HUDEP-2 (cell line): ENCODE measurements at regions not wholly inside any gene's neighbourhood (a gene's known extent, or its start where the extent isn't known, plus 50 kb on each side); places are given as distances from the start of the nearest gene placed in this dataset.

Experiments used
- DNase-seq, 76 experiments: peaks; one replicate each; lab custom pipeline; 2025; ENCODE audit not compliant: unreplicated experiment in 76 of 76; lab: John Stamatoyannopoulos, UW

DNA sequence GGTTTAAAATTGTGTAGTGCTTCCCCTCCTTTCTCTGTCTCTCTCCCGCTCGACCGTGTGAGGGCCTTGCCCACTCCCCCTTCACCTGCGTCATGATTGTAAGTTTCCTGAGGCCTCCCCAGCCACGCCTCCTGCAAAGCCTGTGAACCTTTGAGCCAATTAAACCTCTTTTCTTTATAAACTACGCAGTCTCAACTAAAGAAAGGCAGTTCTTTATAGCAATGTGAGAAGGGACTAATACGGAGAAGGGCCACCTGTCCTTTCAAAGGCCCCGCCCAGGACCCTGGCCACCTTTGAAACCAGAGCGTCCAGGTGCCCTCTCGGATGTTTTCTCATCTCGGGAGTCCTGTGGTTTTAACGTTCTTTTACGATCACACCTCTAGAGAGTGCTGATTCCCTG is 741.5 kb downstream of the BRD1 start:
- DNase-seq = no peak

DNA sequence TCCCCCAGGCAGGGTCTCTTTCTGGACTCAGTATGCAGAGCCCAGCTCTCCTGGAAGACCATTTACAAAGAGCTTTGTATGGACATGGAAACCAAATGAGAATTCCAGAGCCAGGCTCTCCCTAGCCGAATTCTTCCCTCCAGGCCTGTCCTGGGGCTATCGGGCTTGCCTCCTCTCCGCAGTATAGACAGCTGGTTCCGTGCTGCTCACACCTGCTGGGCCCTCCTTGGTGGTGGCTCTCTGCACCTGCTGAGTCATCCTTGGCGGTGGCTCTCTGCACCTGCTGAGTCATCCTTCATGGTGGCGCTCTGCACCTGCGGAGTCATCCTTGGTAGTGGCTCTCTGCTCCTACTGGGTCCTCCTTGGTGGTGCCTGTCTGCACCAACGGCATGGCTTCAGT is 743.5 kb downstream of the BRD1 start:
- DNase-seq = no peak

DNA sequence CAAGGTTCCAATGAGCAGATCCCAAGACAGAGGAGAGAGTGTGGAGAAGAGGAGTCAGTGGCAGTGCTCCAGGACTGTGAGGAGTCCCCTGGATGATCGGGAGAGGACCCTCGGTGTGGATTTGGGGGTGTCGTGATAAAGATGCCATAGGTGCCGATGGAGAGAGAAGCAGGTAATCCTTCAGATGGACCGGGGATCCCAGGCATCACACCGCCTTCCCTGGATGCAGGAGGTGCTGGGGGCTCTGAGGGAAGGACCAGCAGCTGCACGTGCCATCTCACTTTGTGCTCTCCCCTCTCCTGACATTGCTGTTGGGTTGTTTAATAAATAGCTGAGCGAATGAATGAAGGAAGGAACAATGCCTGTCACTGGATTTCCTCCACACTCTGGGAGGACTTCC is 744.1 kb downstream of the BRD1 start:
- no peak for DNase-seq

DNA sequence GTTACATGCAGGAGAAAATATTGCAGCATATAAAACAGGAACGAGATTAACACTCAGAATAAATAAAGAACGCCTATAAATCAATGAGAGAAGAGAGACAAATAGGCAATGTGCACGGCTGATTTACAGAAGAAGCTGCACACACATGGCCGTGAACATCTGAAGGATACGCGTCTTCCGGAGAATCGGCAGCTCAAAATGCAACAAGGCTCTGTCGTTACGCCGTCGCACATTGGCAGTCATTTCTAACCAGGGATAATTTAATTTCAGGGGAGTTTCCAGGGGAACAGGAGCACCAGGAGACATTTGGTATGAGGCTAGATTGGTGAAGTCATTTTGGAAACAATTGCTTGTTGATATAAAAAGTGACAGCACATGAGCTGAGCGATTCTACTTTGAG is 745.2 kb downstream of the BRD1 start:
- no peak for DNase-seq

DNA sequence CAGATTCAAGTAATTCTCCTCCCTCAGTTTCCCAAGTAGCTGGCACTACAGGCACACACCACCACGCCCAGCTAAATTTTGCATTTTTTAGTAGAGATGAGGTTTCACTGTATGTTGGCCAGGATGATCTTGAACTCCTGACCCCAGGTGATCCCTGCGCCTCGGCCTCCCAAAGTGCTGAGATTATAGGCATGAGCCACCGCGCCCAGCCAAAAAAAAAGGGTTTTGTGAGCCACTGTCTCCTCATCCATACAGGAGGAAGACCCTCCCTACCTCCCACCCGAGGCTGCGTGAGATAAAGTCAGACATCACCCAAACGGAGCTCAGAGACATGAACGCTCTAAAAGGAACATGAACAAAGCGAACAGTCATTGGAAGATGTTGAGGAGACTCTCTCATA is 745.7 kb downstream of the BRD1 start:
- DNase-seq = no peak

DNA sequence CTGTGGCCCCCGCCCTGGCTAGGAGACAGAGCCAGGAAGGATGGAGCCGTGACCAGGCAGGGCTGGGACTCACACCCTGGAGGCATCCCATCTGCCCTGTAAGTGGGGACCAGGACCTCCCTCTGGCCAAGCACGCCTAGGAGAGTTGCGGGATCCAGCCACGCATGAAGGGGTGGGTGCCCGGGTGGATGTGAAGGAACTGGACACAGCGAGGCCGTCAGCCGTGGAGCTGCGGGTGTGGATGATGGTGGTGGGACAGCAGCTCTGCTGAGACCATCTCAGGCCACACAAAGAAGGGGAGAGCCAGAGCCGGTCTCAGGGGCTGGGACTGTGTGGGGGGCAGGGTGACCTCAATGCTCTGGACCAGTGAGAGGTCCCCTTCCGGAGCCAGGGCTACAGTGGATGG is 746.4 kb downstream of the BRD1 start:
- no peak for DNase-seq

DNA sequence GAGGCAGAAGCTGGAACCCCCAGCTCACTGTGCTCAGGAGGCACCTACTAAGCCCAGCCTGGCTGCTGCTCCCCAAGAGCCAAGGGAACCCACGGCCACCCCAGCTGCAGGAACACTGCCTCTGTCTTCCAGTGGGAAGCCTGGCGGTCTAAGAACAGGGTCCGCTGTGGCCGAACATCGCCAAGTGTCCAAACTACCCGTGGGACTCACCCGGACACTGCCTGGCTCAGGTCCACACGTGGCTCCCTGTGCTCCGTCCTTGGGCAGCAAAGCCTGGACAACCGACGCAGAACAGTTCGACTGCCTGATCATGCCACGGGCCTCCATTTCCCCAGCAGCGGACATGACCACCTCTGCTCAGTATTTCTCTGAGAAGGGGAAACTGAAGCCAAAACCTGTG is 747.0 kb downstream of the BRD1 start:
- no peak for DNase-seq

DNA sequence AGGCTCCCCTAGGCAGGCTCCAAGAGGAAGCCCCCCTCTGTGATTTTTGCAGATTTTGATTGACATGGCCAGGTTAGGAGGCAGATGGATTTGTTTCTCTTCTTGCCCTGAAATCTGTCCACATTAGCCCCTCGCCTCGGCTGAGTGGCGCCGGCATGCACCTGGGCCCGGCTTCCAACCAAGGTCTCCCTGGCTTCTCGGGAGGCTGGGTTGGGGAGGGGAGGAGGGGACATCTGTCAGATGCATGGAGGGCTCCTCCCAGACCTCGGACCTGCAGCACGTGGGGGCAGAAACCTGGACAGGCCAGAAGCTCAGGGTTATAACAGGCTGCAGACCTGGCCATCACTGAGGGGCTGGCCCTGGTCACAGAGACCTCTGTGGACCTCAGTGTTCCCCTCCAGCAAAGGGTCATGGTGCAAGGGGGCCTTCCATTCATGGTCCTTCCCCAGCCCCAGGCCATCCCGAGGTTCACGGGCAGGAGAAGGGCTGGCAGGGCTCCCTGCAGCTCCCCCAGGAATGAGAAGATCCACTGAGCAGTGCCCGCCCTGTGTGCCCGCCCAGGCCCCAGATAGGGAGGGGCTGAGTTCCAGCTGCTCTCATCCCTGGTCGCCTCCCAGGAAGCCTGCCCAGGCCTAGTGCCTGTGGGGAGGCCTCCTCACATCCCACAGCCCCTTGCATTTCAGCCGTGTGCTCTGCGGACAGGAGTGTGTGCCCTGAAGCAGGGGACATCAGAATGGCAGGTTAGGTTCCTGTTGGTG is 747.8 kb downstream of the BRD1 start:
- DNase-seq = no peak

DNA sequence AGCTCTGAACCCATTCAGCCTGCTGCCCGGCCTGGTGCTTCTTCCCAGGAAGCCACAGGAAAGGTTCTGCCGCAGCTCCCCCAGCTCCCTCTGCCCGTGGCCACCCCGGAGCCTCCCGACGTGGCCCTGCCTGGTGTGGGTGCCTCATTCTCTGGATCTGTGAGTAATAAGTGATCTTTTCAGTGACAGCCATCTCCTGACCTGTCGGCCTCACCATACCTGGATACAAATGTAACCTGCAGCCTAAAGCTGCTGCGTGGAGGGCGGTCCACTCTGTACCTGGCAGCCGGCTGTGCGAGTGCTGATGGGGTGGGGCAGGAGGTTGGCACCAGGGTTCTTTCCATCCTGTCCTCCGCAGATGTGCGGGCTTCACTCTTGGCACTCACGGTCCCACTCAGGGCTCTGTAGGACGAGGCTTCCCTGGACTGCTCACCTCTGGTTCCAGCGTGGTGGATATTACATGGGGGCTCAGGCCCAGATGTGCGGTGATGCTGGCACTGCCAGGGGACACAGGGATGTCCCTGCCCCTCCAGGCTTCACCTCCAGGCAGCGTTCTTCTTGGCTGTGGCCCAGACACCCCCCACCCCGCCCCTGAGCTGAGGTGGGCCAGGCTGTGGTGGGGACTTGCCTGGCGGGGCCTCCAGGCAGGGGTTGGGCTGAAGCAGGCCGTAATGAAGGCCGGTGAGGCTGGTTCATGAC is 748.5 kb downstream of the BRD1 start:
- no peak for DNase-seq

DNA sequence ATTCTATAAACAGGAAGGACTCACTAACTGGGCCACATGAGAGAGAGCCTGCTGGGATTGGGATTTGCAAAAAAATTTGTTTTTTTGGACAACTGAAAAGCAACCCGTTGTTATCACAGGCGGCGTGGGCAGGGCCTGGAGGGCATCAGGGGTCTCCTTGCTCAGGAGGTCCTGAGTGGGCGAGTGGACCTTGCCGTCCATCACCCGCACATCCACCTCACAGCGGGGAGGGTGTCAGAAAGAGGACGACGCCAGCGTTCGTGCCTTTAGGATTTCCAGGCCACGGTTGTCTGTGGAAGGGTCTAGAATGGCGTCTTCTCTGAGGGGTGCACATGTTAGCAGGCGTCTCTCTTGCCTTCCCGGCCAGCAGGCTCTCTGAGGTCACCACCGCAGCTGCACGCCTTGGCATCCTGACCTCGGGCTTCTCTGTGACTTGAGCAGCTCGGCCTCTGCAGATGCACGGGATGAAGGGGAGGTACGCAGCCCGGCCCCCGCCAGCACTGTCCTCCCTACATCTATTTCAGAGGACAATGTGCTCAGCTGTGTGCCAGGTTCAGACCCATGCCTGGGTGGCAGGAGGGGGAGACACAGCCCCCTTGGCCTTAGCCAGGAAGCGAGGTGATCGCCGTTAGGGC is 749.5 kb downstream of the BRD1 start:
- no peak for DNase-seq

DNA sequence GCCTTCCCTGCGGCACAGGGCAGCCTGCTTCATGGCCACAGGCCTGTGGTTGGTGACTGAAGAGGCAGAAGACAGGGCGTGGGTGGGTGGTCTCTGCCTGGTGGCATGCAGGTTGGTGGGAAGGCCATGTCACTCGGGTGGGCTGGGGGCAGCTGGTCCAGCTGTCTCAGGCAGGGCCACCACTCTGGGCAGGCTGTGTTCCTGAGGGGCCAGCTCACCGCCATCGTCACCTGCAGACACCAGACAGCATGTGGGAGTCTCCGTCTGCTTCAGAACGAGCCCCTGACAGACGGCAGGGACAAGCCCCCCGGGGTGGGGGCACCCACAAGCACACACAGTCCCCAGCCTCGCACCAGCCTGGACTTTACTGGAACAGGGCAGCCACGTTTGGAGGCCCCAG is 750.1 kb downstream of the BRD1 start:
- no peak for DNase-seq

DNA sequence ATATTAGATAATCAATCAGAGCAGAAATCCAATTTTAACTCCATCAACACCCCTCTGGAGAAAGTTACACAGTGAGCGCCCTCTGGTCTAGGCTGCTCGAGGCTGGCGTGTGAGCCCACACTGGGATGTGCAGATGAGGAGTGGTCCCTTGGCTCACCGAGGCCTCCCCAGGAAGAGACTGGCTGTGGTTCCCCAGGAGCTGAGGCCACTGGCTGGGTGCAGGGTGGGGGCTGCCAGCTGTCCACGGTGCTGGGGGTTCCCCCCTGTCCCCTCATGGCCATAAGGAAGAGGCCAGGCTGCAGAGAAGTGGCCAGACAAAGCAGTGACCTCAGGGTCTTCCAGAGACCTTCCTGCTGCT is 750.7 kb downstream of the BRD1 start:
- DNase-seq = no peak

DNA sequence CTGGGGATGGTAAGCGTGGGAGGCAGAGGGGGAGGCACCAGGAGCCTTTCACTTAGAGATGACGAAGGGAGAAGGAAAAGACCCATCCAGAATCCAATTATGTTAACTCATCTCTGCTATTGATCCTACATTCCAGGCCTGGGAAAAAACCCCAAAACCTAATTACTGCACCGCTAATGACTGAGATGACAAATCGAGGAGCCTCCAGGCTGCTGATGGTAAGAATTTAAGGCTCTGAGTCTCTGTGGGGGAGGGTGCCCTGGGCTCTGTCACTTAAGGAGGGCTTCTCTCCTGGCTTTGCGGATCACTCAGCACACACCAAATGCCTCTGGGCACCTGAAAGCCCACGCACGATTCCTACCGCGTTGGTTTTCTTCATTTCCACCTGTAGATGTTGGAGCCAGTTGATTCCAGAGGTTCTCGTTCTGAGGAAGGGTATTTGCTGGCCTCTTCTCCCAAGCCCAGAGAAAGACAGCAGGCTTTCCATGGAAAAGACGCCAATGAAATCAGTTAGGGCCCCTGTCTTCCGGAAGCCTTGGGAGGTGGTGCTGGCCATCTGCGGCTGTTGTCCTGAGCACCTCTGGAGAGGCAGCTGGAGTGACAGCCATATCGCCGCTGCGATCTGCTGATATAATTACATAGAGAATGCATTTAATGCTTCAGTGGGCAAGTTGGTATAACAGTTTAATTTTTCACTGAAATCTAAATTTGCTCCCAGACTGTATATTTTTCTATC is 751.2 kb downstream of the BRD1 start:
- DNase-seq = no peak

DNA sequence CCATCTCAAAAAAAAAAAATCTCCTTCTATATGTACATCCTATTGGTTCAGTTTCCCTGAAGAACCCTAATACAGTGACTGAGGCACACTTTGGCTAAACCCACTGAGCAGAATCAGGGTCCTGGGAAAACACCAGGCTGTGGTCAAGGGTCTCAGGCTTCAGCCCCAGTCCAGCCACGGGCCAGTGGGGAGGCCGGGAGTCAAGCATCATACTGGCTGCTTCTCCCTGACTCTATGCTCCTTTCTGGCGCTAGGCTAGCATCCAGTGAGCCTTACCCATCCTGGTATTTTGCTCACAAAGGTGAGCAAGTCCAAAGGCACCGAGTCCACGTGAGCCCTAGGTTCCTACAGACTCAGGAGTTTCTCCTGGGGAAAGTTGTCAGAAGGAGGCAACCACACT is 752.5 kb downstream of the BRD1 start:
- no peak for DNase-seq

DNA sequence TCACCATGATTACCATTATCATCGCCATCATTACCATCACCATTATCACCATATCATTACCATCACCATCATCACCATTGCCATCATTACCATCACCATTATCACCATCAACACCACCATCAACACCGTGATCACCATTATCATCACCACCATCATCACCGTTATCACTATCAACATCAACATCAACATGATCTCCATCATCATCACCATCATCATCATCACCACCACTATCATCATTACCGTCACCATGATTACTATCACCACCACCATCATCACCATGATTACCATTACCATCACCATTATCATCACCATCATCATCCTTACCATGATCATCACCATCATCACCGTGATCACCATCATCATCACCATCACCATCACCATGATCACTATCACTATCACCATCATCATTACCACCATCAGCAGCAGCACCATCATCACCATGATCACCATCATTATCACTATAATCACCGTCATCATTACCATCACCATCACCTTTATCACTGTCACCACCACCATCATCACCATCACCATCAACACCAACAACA is 753.7 kb downstream of the BRD1 start:
- DNase-seq = no peak

DNA sequence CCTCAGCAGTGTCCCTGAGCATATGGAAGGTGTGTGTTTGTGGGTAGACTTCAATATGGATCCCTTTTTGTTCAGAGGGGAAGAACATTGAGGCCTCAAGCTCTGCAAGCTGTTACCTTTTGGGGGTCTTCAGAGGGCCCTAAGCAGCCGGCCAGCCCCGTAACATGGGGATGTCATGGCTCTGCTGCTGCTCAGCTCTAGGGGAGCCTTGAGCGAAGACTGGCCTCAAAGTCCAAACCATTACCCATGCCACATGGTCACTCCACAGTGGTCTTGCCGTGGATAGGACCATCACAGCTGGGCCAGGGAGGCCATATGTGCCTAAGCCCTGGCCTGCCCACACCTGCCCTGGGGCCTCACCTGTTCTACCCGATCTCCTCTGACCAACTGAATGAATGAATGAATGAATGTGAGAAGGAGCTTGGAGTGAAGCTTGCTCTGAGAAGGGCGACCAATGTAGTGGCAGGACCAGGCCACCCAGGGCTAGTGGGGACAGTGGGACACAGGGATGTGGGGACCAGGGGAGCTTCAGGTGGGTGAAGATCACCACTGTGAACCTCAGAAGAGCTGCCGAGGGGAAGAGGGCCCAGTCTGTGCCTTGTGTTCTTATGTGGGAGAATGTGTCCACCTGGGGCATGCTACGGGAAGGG is 754.6 kb downstream of the BRD1 start:
- no peak for DNase-seq

DNA sequence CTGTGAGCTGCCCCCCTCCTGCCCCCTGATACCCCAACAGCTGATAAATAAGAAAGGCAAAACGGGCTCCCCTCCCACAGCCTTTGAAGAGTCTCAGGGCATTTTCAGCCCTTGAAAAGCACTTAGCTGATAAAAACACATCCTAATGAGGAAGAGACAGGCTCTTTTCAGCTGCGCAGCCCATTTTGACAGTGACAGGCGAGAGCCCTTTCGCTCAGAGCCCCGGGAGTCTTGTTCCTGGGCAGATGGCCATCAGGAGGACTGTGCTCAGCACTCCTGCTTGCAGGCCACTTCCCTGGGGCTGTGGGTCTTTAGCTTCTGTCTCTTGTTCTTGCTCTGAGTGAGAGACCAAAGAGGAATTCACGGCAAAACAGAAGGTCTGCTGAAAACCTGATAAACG is 757.2 kb downstream of the BRD1 start:
- no peak for DNase-seq

DNA sequence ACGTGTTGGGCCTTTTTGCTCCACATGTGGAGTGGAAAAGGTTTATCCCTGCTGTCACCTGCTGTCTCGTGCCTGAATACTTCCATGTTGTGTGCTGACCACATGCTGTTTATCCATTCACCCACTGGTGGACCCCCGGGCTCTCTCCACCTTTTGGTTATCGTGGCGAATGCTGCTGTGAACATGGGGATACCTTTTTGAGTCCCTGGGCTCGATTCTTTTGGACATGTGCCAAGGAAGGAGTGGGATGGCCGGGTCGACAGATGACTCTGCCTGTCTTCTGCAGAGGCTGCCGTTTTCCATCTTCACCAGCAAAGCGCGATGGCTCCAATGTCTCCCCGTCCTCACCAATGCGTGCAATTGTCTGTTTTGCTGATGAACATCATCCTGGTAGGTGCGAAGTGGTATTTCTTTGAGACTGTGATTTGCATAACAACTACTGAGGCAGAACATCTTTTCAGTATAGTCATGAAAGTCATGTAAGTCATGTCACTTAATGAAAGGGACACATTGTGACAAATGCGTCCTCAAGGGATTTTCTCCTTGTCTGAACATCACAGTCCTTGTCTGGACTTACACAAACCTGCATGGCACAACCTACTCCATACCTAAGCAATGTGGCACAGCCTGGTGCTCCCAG is 758.7 kb downstream of the BRD1 start:
- DNase-seq = no peak

DNA sequence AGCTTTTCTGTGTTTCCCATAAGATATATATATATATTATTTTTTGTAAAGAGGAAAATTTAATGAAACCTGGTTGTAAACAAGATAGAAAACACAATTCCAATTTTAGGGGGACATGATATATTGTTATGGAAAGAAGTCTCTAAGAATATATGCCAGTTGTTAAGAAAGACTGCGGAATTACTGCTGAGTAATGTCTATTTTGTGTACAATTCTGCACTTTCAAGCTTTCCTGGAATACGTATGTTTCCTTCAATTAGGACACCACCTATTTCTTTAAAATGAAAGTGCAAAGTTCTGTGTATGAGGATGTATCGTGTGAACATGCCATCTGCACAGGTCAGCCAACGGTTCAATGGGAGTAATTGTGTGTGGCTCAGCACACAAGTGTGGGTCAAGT is 760.2 kb downstream of the BRD1 start:
- DNase-seq = no peak

DNA sequence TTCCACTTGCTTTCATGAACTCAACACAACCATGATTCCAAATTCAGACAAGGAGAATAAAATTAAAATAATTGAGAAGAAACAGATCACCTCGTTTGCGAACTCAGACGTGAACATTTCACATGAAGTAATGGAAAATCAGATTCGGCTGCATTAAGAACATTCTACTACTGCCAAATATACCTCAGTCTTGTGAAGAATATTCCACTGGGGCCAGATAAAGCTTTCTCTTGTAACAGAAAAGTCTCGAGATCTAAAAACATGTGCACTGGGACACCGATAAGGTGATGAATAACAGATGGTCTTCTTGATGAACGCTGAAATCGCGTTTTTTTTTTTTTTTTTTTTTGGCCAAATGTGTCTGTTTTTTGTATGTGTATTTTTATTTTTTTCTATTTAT is 761.1 kb downstream of the BRD1 start:
- DNase-seq = no peak
